ENCODE measurements at regions not wholly inside any gene's neighbourhood (a gene's known extent, or its start where the extent isn't known, plus 50 kb on each side); places are given as distances from the start of the nearest gene placed in this dataset.

DNA sequence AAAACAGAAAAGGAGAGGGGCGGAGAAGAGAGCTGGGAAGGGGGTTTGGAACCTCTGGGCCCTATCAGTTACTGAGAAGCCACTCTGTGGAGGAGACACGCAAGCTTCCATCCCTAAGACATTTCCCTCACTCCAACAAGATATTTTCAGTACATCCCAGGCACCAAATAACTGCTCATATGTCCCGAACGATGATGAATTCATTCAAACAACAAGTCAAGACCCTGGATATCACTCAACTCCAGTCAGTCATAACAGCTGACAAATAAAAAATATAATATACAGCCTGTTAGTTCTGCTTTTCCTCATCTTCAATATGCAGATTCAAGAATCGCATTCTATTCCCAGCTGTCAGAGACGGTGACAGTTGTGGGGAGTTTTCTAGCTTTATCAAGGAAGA lies 104.0 kb upstream of the ZFHX3 start:
- TF ChIP-seq POLR2A (IDR thresholded peaks at IDR 0.05; ENCODE audit: low read depth, low read length) (no peak), POLR2AphosphoS5 (IDR thresholded peaks at IDR 0.05; ENCODE audit: low read depth, low read length) (no peak)
